ENCODE measurements at regions not wholly inside any gene's neighbourhood (a gene's known extent, or its start where the extent isn't known, plus 50 kb on each side); places are given as distances from the start of the nearest gene placed in this dataset.
"Not testable (repeated sequence)": the region's sequence is repeated elsewhere in the genome, so short reads cannot be mapped to it uniquely, and the experiment has no call there.

DNA sequence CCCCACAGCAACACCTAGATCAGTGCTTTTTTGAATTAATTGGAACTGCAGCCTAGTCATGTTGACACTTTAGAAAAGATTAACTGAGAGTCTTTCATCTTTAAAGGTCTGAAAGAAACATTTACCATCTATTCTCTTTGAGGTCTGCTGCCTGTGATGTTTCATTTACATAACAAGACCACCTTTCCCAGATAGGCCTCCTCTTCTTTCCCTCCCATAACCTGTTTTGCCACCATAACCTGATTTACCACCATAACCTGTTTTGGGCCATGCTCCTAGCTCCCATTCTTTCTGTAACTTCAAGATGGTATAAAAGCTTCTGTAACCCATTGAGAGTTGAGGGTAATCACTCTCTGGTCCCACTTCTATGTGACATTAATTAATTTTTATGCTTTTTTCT is 320.8 kb downstream of the PCDH20 start:
- Histone ChIP-seq H3K9me2 (no peaks in the 10 kb centered on the region), H4K20me1 (ENCODE audit: insufficient read depth) (no peaks in the 10 kb centered on the region), H3K27ac (ENCODE audit: low read depth in 2 of 2, low read length in 1 of 2) (no peak overlapping the region), H3K79me2 (ENCODE audit: insufficient read depth) (no peaks in the 10 kb centered on the region), H3F3A (replicated peaks; ENCODE audit: insufficient read depth) (no peaks in the 10 kb centered on the region), H3K4me1 (ENCODE audit: control insufficient read depth in 1 of 2, insufficient read depth in 2 of 2, low read depth in 1 of 2, low read length in 1 of 2) (no peaks in the 10 kb centered on the region), H2AFZ (ENCODE audit: low read depth) (no peak overlapping the region), H3K36me3 (replicated peaks in 1 of 2; ENCODE audit: control insufficient read depth in 1 of 2, insufficient read depth in 2 of 2, low read length in 1 of 2) (no peaks in the 10 kb centered on the region), H3K9me3 (no peaks in the 10 kb centered on the region; the same call in 1 of the 2 replicates), H3K4me3 (ENCODE audit: low read depth in 2 of 2, low read length in 1 of 2) (no peak overlapping the region), H3K27me3 (ENCODE audit: insufficient read depth) (no peaks in the 10 kb centered on the region), H3K4me2 (no peak overlapping the region), H3K9ac (no peak overlapping the region)
- no peak for DNase-seq
- ChIA-PET CTCF (no interaction called here), POLR2A (no interaction called here)
- TF ChIP-seq ELF1 (IDR thresholded peaks at IDR 0.05) (no peak), MXI1 (IDR thresholded peaks at IDR 0.05; ENCODE audit: low read depth, low read length) (no peak), GABPA (IDR thresholded peaks at IDR 0.05; ENCODE audit: low read depth) (no peak), SIN3A (IDR thresholded peaks at IDR 0.05; ENCODE audit: borderline replicate concordance, low read depth, low read length) (no peak), POLR2AphosphoS5 (IDR thresholded peaks at IDR 0.05; ENCODE audit: low read depth, low read length) (no peak), JUND (IDR thresholded peaks at IDR 0.05) (no peak), RFX5 (IDR thresholded peaks at IDR 0.05; ENCODE audit: low read length) (no peak), NRF1 (IDR thresholded peaks at IDR 0.05; ENCODE audit: low read depth, low read length) (no peak), FOSL2 (IDR thresholded peaks at IDR 0.05; ENCODE audit: borderline replicate concordance, low read depth) (no peak), TCF12 (IDR thresholded peaks at IDR 0.05) (no peak)

DNA sequence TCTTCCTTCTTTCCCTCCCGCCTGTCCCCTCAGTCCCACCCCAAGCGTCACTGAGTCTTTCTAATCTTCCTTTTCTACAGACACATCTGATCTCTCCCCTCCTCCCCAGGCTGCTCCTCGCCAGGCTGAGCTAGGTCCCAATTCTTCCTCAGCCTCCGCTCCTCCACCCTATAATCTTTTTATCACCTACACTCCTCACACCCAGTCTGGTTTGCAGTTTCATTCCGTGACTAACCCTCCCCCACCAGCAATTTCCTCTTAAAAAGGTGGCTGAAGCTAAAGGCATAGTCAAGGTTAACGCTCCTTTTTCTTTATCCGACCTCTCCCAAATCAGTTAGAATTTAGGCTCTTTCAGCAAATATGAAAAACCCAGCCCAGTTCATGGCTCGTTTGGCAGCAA is 325.8 kb downstream of the PCDH20 start:
- H3K4me2 ChIP-seq; H3K9me2 ChIP-seq; H3K79me2 ChIP-seq (ENCODE audit: insufficient read depth); H3F3A ChIP-seq (replicated peaks; ENCODE audit: insufficient read depth); H3K9me3 ChIP-seq; H3K9ac ChIP-seq; DNase-seq; H3K27ac ChIP-seq (ENCODE audit: low read depth in 2 of 2, low read length in 1 of 2); H4K20me1 ChIP-seq (ENCODE audit: insufficient read depth); H3K4me1 ChIP-seq (ENCODE audit: control insufficient read depth in 1 of 2, insufficient read depth in 2 of 2, low read depth in 1 of 2, low read length in 1 of 2); H3K27me3 ChIP-seq (ENCODE audit: insufficient read depth); POLR2A ChIA-PET; CTCF ChIA-PET; H2AFZ ChIP-seq (ENCODE audit: low read depth); H3K4me3 ChIP-seq (ENCODE audit: low read depth in 2 of 2, low read length in 1 of 2); H3K36me3 ChIP-seq (replicated peaks in 1 of 2; ENCODE audit: control insufficient read depth in 1 of 2, insufficient read depth in 2 of 2, low read length in 1 of 2): not testable (repeated sequence)
- 42% methylated on average over 8 of the region's 8 CpGs for WGBS (ENCODE audit: low lambda C conversion rate)

DNA sequence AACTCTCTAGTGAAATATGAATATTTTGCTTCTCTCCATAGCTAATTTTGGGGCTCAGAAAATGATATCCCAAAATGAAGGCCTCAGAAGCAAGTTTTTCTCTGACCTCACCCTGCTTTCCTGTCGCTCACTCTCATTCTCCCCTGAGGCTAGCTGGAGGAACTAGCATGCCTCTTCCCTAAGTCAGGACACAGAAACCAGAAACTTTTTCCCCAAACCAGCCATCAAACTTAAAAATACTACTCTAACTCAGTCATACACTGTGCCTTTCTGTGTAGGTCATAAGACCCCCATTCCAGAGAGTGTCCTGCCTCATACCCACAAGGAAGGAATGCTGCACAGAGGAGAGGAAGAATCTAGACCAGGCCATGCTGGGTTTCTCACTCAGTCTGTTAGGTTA is 329.6 kb downstream of the PCDH20 start:
- Histone ChIP-seq H3K9ac (no peak overlapping the region), H3K4me2 (no peak overlapping the region), H3K9me2 (no peaks in the 10 kb centered on the region), H3K9me3 (no peaks in the 10 kb centered on the region), H3F3A (replicated peaks; ENCODE audit: insufficient read depth) (no peaks in the 10 kb centered on the region), H3K4me3 (ENCODE audit: low read depth in 2 of 2, low read length in 1 of 2) (no peak overlapping the region), H2AFZ (ENCODE audit: low read depth) (no peak overlapping the region), H3K79me2 (ENCODE audit: insufficient read depth) (no peaks in the 10 kb centered on the region), H3K36me3 (replicated peaks in 1 of 2; ENCODE audit: control insufficient read depth in 1 of 2, insufficient read depth in 2 of 2, low read length in 1 of 2) (no peaks in the 10 kb centered on the region), H3K27me3 (ENCODE audit: insufficient read depth) (no peaks in the 10 kb centered on the region), H3K27ac (ENCODE audit: low read depth in 2 of 2, low read length in 1 of 2) (no peak overlapping the region), H4K20me1 (ENCODE audit: insufficient read depth) (no peaks in the 10 kb centered on the region), H3K4me1 (ENCODE audit: control insufficient read depth in 1 of 2, insufficient read depth in 2 of 2, low read depth in 1 of 2, low read length in 1 of 2) (no peaks in the 10 kb centered on the region)
- WGBS (ENCODE audit: low lambda C conversion rate): 18% methylated on average over 1 of the region's 1 CpG
- DNase-seq: no peak
- POLR2A ChIA-PET: no interaction called here
- CTCF ChIA-PET: no interaction called here
- TF ChIP-seq FOXJ3 (CRISPR knock-in tag; IDR thresholded peaks at IDR 0.05) (no peak), SMC3 (IDR thresholded peaks at IDR 0.05; ENCODE audit: low read depth, low read length) (no peak), TAF1 (IDR thresholded peaks at IDR 0.05; ENCODE audit: borderline replicate concordance, low read depth, low read length) (no peak), NFIC (IDR thresholded peaks at IDR 0.05; ENCODE audit: borderline replicate concordance) (no peak), TEAD4 (IDR thresholded peaks at IDR 0.05; ENCODE audit: borderline replicate concordance, insufficient read depth) (no peak), POLR2AphosphoS5 (IDR thresholded peaks at IDR 0.05; ENCODE audit: low read depth, low read length) (no peak), SIN3A (IDR thresholded peaks at IDR 0.05; ENCODE audit: borderline replicate concordance, low read depth, low read length) (no peak)
- TF ChIP-seq, protein P1, sequence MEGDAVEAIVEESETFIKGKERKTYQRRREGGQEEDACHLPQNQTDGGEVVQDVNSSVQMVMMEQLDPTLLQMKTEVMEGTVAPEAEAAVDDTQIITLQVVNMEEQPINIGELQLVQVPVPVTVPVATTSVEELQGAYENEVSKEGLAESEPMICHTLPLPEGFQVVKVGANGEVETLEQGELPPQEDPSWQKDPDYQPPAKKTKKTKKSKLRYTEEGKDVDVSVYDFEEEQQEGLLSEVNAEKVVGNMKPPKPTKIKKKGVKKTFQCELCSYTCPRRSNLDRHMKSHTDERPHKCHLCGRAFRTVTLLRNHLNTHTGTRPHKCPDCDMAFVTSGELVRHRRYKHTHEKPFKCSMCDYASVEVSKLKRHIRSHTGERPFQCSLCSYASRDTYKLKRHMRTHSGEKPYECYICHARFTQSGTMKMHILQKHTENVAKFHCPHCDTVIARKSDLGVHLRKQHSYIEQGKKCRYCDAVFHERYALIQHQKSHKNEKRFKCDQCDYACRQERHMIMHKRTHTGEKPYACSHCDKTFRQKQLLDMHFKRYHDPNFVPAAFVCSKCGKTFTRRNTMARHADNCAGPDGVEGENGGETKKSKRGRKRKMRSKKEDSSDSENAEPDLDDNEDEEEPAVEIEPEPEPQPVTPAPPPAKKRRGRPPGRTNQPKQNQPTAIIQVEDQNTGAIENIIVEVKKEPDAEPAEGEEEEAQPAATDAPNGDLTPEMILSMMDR (IDR thresholded peaks at IDR 0.05): no peak
- TF ChIP-seq, protein P2, sequence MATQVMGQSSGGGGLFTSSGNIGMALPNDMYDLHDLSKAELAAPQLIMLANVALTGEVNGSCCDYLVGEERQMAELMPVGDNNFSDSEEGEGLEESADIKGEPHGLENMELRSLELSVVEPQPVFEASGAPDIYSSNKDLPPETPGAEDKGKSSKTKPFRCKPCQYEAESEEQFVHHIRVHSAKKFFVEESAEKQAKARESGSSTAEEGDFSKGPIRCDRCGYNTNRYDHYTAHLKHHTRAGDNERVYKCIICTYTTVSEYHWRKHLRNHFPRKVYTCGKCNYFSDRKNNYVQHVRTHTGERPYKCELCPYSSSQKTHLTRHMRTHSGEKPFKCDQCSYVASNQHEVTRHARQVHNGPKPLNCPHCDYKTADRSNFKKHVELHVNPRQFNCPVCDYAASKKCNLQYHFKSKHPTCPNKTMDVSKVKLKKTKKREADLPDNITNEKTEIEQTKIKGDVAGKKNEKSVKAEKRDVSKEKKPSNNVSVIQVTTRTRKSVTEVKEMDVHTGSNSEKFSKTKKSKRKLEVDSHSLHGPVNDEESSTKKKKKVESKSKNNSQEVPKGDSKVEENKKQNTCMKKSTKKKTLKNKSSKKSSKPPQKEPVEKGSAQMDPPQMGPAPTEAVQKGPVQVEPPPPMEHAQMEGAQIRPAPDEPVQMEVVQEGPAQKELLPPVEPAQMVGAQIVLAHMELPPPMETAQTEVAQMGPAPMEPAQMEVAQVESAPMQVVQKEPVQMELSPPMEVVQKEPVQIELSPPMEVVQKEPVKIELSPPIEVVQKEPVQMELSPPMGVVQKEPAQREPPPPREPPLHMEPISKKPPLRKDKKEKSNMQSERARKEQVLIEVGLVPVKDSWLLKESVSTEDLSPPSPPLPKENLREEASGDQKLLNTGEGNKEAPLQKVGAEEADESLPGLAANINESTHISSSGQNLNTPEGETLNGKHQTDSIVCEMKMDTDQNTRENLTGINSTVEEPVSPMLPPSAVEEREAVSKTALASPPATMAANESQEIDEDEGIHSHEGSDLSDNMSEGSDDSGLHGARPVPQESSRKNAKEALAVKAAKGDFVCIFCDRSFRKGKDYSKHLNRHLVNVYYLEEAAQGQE (IDR thresholded peaks at IDR 0.05; ENCODE audit: low read depth, low read length): no peak
- TF ChIP-seq, protein P3, sequence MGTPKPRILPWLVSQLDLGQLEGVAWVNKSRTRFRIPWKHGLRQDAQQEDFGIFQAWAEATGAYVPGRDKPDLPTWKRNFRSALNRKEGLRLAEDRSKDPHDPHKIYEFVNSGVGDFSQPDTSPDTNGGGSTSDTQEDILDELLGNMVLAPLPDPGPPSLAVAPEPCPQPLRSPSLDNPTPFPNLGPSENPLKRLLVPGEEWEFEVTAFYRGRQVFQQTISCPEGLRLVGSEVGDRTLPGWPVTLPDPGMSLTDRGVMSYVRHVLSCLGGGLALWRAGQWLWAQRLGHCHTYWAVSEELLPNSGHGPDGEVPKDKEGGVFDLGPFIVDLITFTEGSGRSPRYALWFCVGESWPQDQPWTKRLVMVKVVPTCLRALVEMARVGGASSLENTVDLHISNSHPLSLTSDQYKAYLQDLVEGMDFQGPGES (IDR thresholded peaks at IDR 0.05; ENCODE audit: low read depth, low read length): no peak
- TF ChIP-seq, protein P4, sequence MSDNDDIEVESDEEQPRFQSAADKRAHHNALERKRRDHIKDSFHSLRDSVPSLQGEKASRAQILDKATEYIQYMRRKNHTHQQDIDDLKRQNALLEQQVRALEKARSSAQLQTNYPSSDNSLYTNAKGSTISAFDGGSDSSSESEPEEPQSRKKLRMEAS (IDR thresholded peaks at IDR 0.05; ENCODE audit: low read depth): no peak

All from SK-N-SH (cell line).